ENCODE measurements at regions not wholly inside any gene's neighbourhood (a gene's known extent, or its start where the extent isn't known, plus 50 kb on each side); places are given as distances from the start of the nearest gene placed in this dataset.
"Not testable (repeated sequence)": the region's sequence is repeated elsewhere in the genome, so short reads cannot be mapped to it uniquely, and the experiment has no call there.

- ATAC-seq, result no peak
- no peak for DNase-seq (ENCODE audit: low spot score)
Observed at GRCh38 chr11:38089726-38090125, 1491.7 kb upstream of the RAG2 start.

- DNase-seq (ENCODE audit: low spot score), result no peak
- ATAC-seq, result no peak
Observed at GRCh38 chr11:38060920-38061319, 1462.9 kb upstream of the RAG2 start.

DNA sequence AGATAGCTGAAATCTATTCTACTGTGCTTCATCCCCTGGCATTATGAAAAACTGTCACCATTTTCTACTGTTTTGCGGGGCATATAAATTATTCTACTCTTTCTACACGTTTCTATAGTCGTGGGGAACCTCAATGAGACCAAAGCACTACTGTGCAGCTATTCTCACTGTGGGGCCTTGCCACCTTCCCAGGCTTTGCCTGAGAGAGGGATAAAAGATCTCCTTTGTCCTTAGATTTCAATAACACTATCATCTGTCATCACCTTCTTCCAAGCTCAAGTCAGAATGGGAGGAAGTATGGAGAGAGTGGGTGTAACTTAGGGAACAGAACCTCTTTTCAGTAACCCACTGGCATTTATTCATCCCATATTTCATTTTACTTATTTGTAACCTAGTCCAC, 1462.1 kb upstream of the RAG2 start:
- DNase-seq (ENCODE audit: low spot score) (no peak), ATAC-seq (no peak)

DNA sequence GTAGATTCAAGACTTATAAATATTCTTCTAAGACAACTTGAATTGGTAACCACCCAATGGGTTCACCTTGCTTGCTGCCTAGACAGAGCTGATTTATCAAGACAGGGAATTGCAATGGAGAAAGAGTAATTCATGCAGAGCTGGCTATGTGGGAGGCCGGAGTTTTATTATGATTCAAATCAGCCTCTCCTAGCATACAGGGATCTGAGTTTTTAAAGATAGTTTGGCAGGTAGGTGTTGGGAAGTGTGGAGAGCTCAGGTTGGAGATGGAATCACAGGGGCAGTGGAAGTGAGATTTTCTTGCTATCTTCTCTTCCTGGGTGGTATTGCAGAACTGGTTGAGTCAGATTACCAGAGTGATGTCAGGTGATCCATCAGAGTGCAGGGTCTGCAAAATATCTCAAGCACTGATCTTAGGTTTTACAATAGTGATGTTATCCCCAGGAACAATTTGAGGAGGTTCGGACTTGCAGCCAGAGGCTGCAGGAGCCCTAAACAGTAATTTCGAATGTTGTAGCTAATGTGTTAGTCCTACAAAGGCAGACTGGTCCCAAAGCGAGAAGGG, 1448.6 kb upstream of the RAG2 start:
- DNase-seq (ENCODE audit: low spot score) (no peak), ATAC-seq (no peak)

DNA sequence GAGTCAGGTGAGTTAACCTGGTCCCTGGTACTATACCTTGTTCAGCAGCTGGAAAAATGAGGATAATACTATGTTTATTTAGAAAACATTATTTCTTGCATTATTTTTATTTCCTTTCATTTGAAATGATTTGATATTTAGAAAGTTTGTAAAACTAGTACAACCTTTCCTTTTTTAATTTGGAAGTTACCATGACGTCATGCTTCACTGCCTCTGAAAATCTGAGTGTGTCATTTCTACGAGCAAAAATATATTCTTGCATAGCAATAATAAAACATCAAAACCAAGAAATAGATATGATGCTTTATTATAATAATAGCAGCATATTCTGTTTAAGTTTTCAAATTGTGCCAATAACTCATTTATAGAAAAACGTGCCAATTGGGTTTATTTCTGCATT, 1445.0 kb upstream of the RAG2 start:
- no peak for ATAC-seq
- no peak for DNase-seq (ENCODE audit: low spot score)

- DNase-seq (ENCODE audit: low spot score) (no peak), ATAC-seq (no peak)
Observed at GRCh38 chr11:38038777-38039176, 1440.7 kb upstream of the RAG2 start.

DNA sequence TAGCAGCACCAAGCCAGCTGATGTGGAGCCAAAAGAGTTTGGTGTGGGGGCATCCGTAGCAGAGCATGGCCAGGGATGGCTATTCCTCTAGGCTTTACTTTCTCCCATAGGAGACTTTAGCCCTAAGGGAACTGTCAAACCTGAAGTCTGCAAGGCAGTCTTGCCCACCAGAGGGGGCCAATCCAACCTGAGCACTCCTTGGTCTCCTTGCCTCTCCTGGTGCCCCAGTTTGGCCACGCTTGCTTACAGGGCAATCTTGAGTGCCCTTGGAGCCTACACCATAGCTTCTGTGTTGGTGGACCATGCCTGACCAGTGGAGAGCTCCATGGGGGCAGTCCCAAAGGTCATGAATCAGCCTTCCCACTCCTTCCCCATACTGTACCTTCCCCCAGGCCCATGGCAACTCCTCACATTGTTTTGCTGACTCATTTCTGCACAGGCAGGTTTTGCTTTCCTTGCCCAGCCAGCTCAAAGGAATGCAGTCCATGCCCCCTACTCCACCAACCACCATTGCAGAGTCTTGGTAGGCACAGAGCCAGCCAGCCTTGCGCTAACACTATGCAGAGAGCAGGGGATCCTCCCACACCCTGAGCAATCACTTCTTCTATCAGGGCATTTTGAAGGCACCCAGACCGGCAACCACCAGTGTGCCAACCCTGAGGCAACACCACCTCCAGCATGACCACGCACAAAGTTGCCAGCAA, 1421.2 kb upstream of the RAG2 start:
- DNase-seq (ENCODE audit: low spot score), result no peak
- no peak for ATAC-seq

- DNase-seq (ENCODE audit: low spot score), result no peak
- no peak for ATAC-seq
Observed at GRCh38 chr11:38014405-38014804, 1416.4 kb upstream of the RAG2 start.

DNA sequence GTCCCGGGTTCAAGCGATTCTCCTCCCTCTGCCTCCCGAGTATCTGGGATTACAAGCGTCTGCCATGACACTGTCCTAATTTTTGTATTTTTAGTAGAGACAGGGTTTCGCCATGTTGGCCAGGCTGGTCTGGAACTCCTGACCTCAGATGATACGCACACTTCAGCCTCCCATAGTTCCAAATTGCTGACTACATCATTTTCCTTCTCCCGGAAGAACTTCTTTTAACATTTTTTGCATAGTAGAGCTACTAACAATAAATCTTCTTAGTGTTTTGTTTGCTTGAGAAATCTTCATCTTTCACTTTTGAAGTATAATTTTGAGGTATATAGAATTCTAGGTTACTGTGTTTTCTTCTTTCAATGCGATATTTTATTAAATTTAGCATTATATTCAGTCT, 1415.1 kb upstream of the RAG2 start:
- ATAC-seq, result no peak
- no peak for DNase-seq (ENCODE audit: low spot score)

- no peak for ATAC-seq
Observed at GRCh38 chr11:38011496-38011895, 1413.5 kb upstream of the RAG2 start.

DNA sequence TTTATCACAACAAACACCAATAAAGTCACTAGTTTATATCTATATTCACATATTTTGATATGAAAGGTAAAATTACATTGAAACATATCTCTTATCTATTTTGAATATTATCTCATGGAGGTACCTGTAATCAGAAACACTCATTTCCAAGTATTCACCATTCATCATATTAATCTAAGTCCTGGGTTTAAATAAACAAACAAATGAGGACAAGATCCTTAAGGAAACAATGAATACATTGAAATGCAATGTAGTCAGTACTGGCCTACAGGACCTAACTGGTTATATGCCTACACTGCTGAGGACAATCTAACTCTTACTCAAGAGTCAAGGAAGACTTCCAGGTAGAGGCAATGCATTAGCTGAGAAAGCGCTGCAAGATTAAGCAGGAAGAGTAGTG, 1411.9 kb upstream of the RAG2 start:
- ATAC-seq (no peak), DNase-seq (ENCODE audit: low spot score) (no peak)

More at GRCh38 chr11:38011496-38011895, 1413.5 kb upstream of the RAG2 start:
- DNase-seq (ENCODE audit: low spot score), result no peak

DNA sequence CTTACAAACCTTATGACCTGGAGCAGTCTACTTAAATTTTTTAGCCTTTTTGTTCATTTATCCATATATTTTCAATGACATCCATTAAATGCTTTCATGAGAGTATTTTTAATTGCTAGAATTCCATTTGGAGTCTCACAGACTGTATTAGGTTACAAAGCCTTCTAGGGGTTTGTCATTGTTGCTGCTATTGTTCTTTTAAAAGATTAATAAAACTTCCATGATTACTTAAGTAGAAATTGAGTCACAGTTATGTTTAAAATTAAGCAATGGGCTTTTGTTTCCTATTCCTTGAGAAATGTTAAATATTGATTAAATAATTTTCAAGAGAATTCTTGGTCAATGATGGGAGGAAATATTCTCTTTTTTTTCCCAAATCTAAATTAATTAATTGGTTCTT, 1408.4 kb upstream of the RAG2 start:
- ATAC-seq (no peak), DNase-seq (ENCODE audit: low spot score) (no peak)

- no peak for DNase-seq (ENCODE audit: low spot score)
- no peak for ATAC-seq
Observed at GRCh38 chr11:38005597-38005996, 1407.6 kb upstream of the RAG2 start.

DNA sequence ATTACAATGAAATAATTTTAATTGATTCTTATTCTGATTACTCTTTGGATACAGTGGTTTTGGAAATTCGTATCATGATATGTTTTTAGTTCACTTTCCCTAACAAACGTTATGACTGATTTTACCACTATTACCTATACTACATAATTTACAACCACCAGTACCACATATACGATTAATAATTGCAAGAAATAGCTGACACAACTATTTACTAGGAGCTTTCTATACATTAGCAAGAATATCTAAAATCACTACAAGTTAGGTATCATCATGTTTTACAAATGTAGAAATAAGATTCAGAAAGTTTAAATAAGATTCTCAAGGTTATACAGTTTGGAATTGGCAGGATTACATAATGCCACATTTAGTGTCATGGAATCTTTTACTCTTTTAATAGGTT, 1401.1 kb upstream of the RAG2 start:
- no peak for DNase-seq (ENCODE audit: low spot score)
- ATAC-seq, result no peak

- DNase-seq (ENCODE audit: low spot score) (no peak), ATAC-seq (no peak)
Observed at GRCh38 chr11:37995886-37996285, 1397.8 kb upstream of the RAG2 start.

DNA sequence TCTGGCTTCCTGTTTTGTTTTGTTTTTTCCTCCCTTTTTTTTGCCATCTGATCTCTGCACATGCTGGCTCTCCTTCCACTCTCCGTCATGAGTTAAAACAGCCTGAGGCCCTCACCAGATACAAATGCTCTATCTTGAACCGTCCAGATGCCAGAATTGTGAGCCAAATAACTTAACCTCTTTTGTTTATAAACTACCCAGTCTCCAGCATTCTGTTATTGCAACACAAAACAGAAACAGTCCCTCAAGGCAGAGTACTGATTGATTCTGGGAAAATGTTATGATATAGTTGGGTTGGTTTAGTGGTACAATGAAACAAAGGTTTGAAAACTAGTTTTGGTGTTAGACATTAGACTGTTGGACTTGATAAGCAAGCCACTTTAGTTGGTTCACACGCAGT, 1390.0 kb upstream of the RAG2 start:
- ATAC-seq (no peak), DNase-seq (ENCODE audit: low spot score) (no peak)

DNA sequence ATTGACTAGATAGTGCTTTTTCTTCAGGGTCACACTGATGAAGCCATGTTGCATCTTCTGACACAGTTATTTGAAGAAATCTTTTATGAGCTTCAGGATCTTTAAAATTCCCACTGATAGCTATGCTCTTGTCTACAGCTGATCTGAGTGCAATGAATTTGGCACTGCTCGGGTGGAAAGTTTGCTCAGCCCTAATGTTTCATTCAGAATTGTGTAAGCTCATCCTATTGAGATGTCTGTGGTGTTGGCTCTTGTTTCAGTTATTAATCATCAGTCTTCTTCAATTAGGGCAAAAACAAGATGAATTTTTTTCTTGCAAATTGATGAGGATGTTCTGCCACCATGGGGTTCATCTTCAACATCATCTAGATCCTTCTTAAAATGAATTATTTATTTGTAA, 1387.0 kb upstream of the RAG2 start:
- ATAC-seq (no peak), DNase-seq (ENCODE audit: low spot score) (no peak)

- ATAC-seq (no peak), DNase-seq (ENCODE audit: low spot score) (no peak)
Observed at GRCh38 chr11:37978647-37979046, 1380.6 kb upstream of the RAG2 start.

DNA sequence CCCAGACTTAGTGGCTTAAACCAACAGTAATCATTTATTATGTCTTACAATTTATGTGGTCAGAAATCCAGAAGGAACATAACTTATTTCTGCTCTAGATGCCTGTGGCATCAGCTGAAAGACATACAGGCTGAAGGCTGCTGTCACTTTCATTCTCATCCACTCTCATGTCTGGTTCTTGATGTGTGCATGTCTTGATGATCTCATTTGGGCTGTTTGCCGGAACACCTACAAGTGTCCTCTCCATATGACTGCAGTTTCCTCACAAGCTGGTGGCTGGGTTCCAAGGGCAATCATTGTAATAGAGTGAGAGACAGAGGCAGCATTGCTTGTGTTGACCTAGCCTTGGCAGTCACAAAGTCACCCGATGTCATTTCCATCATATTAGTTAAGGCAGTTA, 1375.9 kb upstream of the RAG2 start:
- DNase-seq (ENCODE audit: low spot score) (no peak), ATAC-seq (no peak)

- no peak for DNase-seq (ENCODE audit: low spot score)
- no peak for ATAC-seq
Observed at GRCh38 chr11:37972691-37973090, 1374.7 kb upstream of the RAG2 start.

- not testable (repeated sequence) for ATAC-seq; DNase-seq (ENCODE audit: low spot score)
Observed at GRCh38 chr11:37969336-37969735, 1371.3 kb upstream of the RAG2 start.

- DNase-seq (ENCODE audit: low spot score) (no peak), ATAC-seq (no peak)
Observed at GRCh38 chr11:37968148-37968547, 1370.1 kb upstream of the RAG2 start.

DNA sequence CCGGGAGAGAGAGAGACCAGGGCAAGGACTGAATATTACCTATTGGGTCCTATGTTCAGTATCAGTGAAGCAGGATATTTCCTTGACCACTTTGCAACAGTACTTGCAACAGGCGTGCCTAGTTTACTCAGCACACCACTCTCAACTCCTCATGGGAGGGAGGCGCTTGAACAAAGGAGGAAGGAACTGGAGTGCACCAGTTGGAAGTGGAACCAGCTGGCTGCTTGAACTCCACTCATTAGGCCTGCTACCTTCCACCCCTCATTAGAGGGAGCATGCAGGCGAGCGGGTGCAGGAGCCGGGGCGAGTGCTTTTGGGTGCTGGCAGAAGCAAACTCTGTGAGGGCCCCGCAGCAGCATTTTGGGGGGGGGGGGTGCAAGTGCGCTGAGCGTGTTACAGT, 1369.6 kb upstream of the RAG2 start:
- ATAC-seq (no peak), DNase-seq (ENCODE audit: low spot score) (no peak)
